Mesothelial cell of epicardium (in vitro differentiated cells): ENCODE measurements at regions not wholly inside any gene's neighbourhood (a gene's known extent, or its start where the extent isn't known, plus 50 kb on each side); places are given as distances from the start of the nearest gene placed in this dataset.

ENCODE experiments used
- DNase-seq, 2 experiments: peaks; one replicate each; pipeline ENCODE4 v3.0.0; 2021; ENCODE audit warnings: low spot score in 2 of 2; ENCODE audit not compliant: unreplicated experiment in 2 of 2
- H3K27ac Mint-ChIP-seq: 2 replicates; pipeline ENCODE4 v1.8.0; 2021; ENCODE audit warnings: mixed read lengths
- H3K27me3 Mint-ChIP-seq: 2 replicates; pipeline ENCODE4 v1.8.0; 2021; ENCODE audit warnings: low read depth, mixed read lengths
- H3K36me3 Mint-ChIP-seq: 2 replicates; pipeline ENCODE4 v1.8.0; 2021; ENCODE audit warnings: mixed read lengths
- H3K4me1 Mint-ChIP-seq: 2 replicates; pipeline ENCODE4 v1.8.0; 2021; ENCODE audit warnings: mixed read lengths
- H3K4me3 Mint-ChIP-seq: 2 replicates; pipeline ENCODE4 v1.8.0; 2021; ENCODE audit warnings: mild to moderate bottlenecking, moderate library complexity, mixed read lengths
- H3K9me3 Mint-ChIP-seq: 2 replicates; pipeline ENCODE4 v1.8.0; 2021; ENCODE audit warnings: mixed read lengths
- CTCF ChIP-seq: fragments of 200-600 bp; sonication (generic); IDR thresholded peaks from one replicate; pipeline ENCODE4 v1.5.0; 2021; ENCODE audit warnings: antibody characterized with exemption; ENCODE audit not compliant: unreplicated experiment

- Mint-ChIP-seq H3K27me3 (no peaks in the 10 kb centered on the region), H3K4me1 (no peaks in the 10 kb centered on the region), H3K36me3 (peaks cover 26% of the 10 kb centered on the region), H3K4me3 (no peak overlapping the region), H3K9me3 (peaks cover 44% of the 10 kb centered on the region), H3K27ac (no peak overlapping the region)
- no peak for TF ChIP-seq CTCF
- no peak for DNase-seq
Observed at GRCh38 chr9:80866121-80866520, 823.2 kb downstream of the TLE1 start.

GRCh38 chr9:80843028-80843427 lies 846.3 kb downstream of the TLE1 start:
- Mint-ChIP-seq H3K27me3 (no peaks in the 10 kb centered on the region), H3K4me1 (peaks cover 6% of the 10 kb centered on the region), H3K9me3 (no peaks in the 10 kb centered on the region), H3K36me3 (no peaks in the 10 kb centered on the region), H3K27ac (no peak overlapping the region), H3K4me3 (no peak overlapping the region)
- no peak for TF ChIP-seq CTCF
- no peak for DNase-seq

GRCh38 chr9:80842389-80842788 lies 847.0 kb downstream of the TLE1 start:
- Mint-ChIP-seq H3K4me1 (peaks cover 6% of the 10 kb centered on the region), H3K27ac (no peak overlapping the region), H3K36me3 (no peaks in the 10 kb centered on the region), H3K27me3 (no peaks in the 10 kb centered on the region), H3K9me3 (no peaks in the 10 kb centered on the region), H3K4me3 (no peak overlapping the region)
- no peak for DNase-seq
- no peak for TF ChIP-seq CTCF

- H3K4me3 Mint-ChIP-seq = no peak overlapping the region
- H3K27ac Mint-ChIP-seq = no peak overlapping the region
- H3K4me1 Mint-ChIP-seq = peaks cover 9% of the 10 kb centered on the region
- DNase-seq = no peak
- H3K36me3 Mint-ChIP-seq = no peaks in the 10 kb centered on the region
- H3K27me3 Mint-ChIP-seq = no peaks in the 10 kb centered on the region
- no peak for TF ChIP-seq CTCF
- H3K9me3 Mint-ChIP-seq = no peaks in the 10 kb centered on the region
Observed at GRCh38 chr9:80841888-80842287, 847.5 kb downstream of the TLE1 start.

GRCh38 chr9:80839821-80840675 lies 849.3 kb downstream of the TLE1 start:
- Mint-ChIP-seq H3K9me3 (no peaks in the 10 kb centered on the region), H3K4me1 (peaks cover 20% of the 10 kb centered on the region), H3K4me3 (no peak overlapping the region), H3K27ac (no peak overlapping the region), H3K27me3 (no peaks in the 10 kb centered on the region), H3K36me3 (no peaks in the 10 kb centered on the region)
- no peak for DNase-seq
- no peak for TF ChIP-seq CTCF
